Gastrocnemius medialis (tissue), 4 donors: ENCODE measurements at regions not wholly inside any gene's neighbourhood (a gene's known extent, or its start where the extent isn't known, plus 50 kb on each side); places are given as distances from the start of the nearest gene placed in this dataset.
"Not testable (repeated sequence)": the region's sequence is repeated elsewhere in the genome, so short reads cannot be mapped to it uniquely, and the experiment has no call there.

Experiments
- POLR2A ChIP-seq, 2 donors: fragments of 450-650 bp; IDR thresholded peaks; one replicate each; pipeline ENCODE4 v1.6.1; 2017; ENCODE audit warnings: antibody characterized with exemption in 2 of 2, mild to moderate bottlenecking in 2 of 2, moderate library complexity in 2 of 2
- TF ChIP-seq, protein P1 (sequence below), 5 experiments: fragments of 450-650 bp in 3 of 5; fragments of 200-600 bp in 2 of 5; sonication (generic) in 2 of 5; IDR thresholded peaks in 4 of 5; conservative IDR thresholded peaks in 1 of 5; 1 replicate in 4 of 5; 2 replicates in 1 of 5; pipeline ENCODE4 v1.5.1; 2016 to 2019; ENCODE audit warnings: antibody characterized with exemption in 5 of 5, mild to moderate bottlenecking in 3 of 5, moderate library complexity in 3 of 5

DNA sequence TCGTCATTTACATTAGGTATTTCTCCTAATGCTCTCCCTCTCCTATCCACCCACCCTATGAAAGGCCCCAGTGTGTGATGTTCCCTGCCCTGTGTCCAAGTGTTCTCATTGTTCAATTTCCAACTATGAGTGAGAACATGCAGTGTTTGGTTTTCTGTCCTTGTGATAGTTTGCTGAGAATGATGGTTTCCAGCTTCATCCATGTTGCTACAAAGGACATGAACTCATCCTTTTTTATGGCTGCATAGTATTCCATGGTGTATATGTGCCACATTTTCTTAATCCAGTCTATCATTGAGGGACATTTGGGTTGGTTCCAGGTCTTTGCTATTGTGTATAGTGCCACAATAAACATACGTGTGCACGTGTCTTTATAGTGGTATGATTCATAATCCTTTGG is 61.6 kb upstream of the HEPH start:
- TF ChIP-seq POLR2A (IDR thresholded peaks at IDR 0.05): not testable (repeated sequence)
- TF ChIP-seq, protein P1, sequence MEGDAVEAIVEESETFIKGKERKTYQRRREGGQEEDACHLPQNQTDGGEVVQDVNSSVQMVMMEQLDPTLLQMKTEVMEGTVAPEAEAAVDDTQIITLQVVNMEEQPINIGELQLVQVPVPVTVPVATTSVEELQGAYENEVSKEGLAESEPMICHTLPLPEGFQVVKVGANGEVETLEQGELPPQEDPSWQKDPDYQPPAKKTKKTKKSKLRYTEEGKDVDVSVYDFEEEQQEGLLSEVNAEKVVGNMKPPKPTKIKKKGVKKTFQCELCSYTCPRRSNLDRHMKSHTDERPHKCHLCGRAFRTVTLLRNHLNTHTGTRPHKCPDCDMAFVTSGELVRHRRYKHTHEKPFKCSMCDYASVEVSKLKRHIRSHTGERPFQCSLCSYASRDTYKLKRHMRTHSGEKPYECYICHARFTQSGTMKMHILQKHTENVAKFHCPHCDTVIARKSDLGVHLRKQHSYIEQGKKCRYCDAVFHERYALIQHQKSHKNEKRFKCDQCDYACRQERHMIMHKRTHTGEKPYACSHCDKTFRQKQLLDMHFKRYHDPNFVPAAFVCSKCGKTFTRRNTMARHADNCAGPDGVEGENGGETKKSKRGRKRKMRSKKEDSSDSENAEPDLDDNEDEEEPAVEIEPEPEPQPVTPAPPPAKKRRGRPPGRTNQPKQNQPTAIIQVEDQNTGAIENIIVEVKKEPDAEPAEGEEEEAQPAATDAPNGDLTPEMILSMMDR (IDR thresholded peaks at IDR 0.05 in 4 of 5, conservative IDR thresholded peaks at IDR 0.05 in 1 of 5): not testable (repeated sequence)
